ENCODE measurements at regions not wholly inside any gene's neighbourhood (a gene's known extent, or its start where the extent isn't known, plus 50 kb on each side); places are given as distances from the start of the nearest gene placed in this dataset.

GRCh38 chr11:95502522-95502921 is 271.5 kb upstream of the SESN3 start:
- TF ChIP-seq CTCF (IDR thresholded peaks at IDR 0.05; ENCODE audit: control extremely low read depth in 1 of 3, insufficient read depth in 1 of 3, low read depth in 1 of 3, low read length in 3 of 3) (no peak), EP300 (IDR thresholded peaks at IDR 0.05; ENCODE audit: borderline replicate concordance in 1 of 2, low read depth in 2 of 2, low read length in 2 of 2) (no peak), GABPA (IDR thresholded peaks at IDR 0.05; ENCODE audit: borderline replicate concordance, insufficient read depth, low read length) (no peak), USF2 (IDR thresholded peaks at IDR 0.05; ENCODE audit: low read length) (no peak)
